Fibroblast of lung (primary cell): ENCODE measurements at regions not wholly inside any gene's neighbourhood (a gene's known extent, or its start where the extent isn't known, plus 50 kb on each side); places are given as distances from the start of the nearest gene placed in this dataset.
"Not testable (repeated sequence)": the region's sequence is repeated elsewhere in the genome, so short reads cannot be mapped to it uniquely, and the experiment has no call there.

Source experiments
- DNase-seq, 2 donors: peaks; one replicate each; pipeline versions ENCODE4 v3.0.0 to v3.0.0-alpha.2; 2010; ENCODE audit warnings: low read depth in 2 of 2
- H2AFZ ChIP-seq: 2 replicates; pipeline ENCODE4 v1.5.1; 2012; ENCODE audit warnings: low read length, control low read depth, inconsistent platforms
- H3K27ac ChIP-seq: 2 replicates; pipeline ENCODE4 v1.5.1; 2011; ENCODE audit warnings: low read length, control low read depth; ENCODE audit not compliant: insufficient read depth
- H3K27me3 ChIP-seq: 2 replicates; pipeline ENCODE4 v1.5.1; 2011; ENCODE audit warnings: mild to moderate bottlenecking, low read length; ENCODE audit not compliant: control insufficient read depth, insufficient read depth
- H3K36me3 ChIP-seq: 2 replicates; pipeline ENCODE4 v1.5.1; 2011; ENCODE audit warnings: low read length; ENCODE audit not compliant: control insufficient read depth, insufficient read depth
- H3K4me1 ChIP-seq: 2 replicates; pipeline ENCODE4 v1.5.1; 2011; ENCODE audit warnings: low read length; ENCODE audit not compliant: control insufficient read depth, insufficient read depth; ENCODE audit errors: extremely low read depth
- H3K4me2 ChIP-seq: 2 replicates; pipeline ENCODE4 v1.5.1; 2011; ENCODE audit warnings: low read length, control low read depth; ENCODE audit not compliant: insufficient read depth; ENCODE audit errors: extremely low read depth
- H3K4me3 ChIP-seq, 4 experiments: fragments of 200-600 bp in 1 of 4; sonication (generic) in 1 of 4; replicated peaks in 1 of 4; 2 replicates each; pipeline ENCODE4 v1.5.1; 2011 to 2016; ENCODE audit warnings: low read length in 4 of 4, low read depth in 3 of 4, mild to moderate bottlenecking in 3 of 4, control low read depth in 2 of 4, inconsistent platforms in 1 of 4, mixed read lengths in 1 of 4; ENCODE audit not compliant: insufficient read depth in 1 of 4; ENCODE audit errors: control extremely low read depth in 1 of 4
- H3K79me2 ChIP-seq: 2 replicates; pipeline ENCODE4 v1.5.1; 2012; ENCODE audit warnings: mild to moderate bottlenecking, low read length, inconsistent platforms; ENCODE audit not compliant: control insufficient read depth, insufficient read depth
- H3K9ac ChIP-seq: 2 replicates; pipeline ENCODE4 v1.5.1; 2011; ENCODE audit warnings: mild to moderate bottlenecking, low read length, control low read depth; ENCODE audit not compliant: insufficient read depth
- H3K9me3 ChIP-seq: 2 replicates; pipeline ENCODE4 v1.5.1; 2012; ENCODE audit warnings: low read depth, low read length; ENCODE audit not compliant: control insufficient read depth, insufficient read depth
- H4K20me1 ChIP-seq: 2 replicates; pipeline ENCODE4 v1.5.1; 2011; ENCODE audit warnings: low read length; ENCODE audit not compliant: control insufficient read depth, insufficient read depth; ENCODE audit errors: extremely low read depth
- EZH2 ChIP-seq: IDR thresholded peaks from 2 replicates; pipeline ENCODE4 v1.5.1; 2012; ENCODE audit warnings: low read length, control low read depth, mild to moderate bottlenecking; ENCODE audit errors: missing control alignments
- TF ChIP-seq, protein P1 (sequence below), 2 donors: IDR thresholded peaks in 1 of 2; conservative IDR thresholded peaks in 1 of 2; 1 replicate in 1 of 2; 2 replicates in 1 of 2; pipeline ENCODE4 v1.5.1; 2011 to 2012; ENCODE audit warnings: low read length in 2 of 2, control low read depth in 1 of 2, inconsistent platforms in 1 of 2, low read depth in 1 of 2, mild to moderate bottlenecking in 1 of 2

GRCh38 chr1:78304761-78305160 lies 186.0 kb upstream of the PTGFR start:
- Histone ChIP-seq H3K27ac (no peak overlapping the region), H4K20me1 (no peaks in the 10 kb centered on the region), H3K79me2 (no peaks in the 10 kb centered on the region), H3K4me2 (no peak overlapping the region), H3K36me3 (no peaks in the 10 kb centered on the region), H3K9ac (no peak overlapping the region), H3K27me3 (no peaks in the 10 kb centered on the region), H3K4me3 (no peak overlapping the region), H3K4me1 (no peaks in the 10 kb centered on the region), H3K9me3 (no peaks in the 10 kb centered on the region), H2AFZ (no peak overlapping the region)
- no peak for TF ChIP-seq EZH2
- TF ChIP-seq, protein P1, sequence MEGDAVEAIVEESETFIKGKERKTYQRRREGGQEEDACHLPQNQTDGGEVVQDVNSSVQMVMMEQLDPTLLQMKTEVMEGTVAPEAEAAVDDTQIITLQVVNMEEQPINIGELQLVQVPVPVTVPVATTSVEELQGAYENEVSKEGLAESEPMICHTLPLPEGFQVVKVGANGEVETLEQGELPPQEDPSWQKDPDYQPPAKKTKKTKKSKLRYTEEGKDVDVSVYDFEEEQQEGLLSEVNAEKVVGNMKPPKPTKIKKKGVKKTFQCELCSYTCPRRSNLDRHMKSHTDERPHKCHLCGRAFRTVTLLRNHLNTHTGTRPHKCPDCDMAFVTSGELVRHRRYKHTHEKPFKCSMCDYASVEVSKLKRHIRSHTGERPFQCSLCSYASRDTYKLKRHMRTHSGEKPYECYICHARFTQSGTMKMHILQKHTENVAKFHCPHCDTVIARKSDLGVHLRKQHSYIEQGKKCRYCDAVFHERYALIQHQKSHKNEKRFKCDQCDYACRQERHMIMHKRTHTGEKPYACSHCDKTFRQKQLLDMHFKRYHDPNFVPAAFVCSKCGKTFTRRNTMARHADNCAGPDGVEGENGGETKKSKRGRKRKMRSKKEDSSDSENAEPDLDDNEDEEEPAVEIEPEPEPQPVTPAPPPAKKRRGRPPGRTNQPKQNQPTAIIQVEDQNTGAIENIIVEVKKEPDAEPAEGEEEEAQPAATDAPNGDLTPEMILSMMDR (conservative IDR thresholded peaks at IDR 0.05 in 1 of 2, IDR thresholded peaks at IDR 0.05 in 1 of 2; ENCODE audit: low read depth in 1 of 2, low read length in 2 of 2): no peak
- DNase-seq: peak in 1 of 2 donors; percentile 74

- not testable (repeated sequence) for H3K9me3 ChIP-seq, H3K79me2 ChIP-seq, H3K27me3 ChIP-seq, H3K9ac ChIP-seq, H3K4me2 ChIP-seq, H3K4me3 ChIP-seq, H3K36me3 ChIP-seq, H3K27ac ChIP-seq, H4K20me1 ChIP-seq, H2AFZ ChIP-seq, DNase-seq, H3K4me1 ChIP-seq
Measured at GRCh38 chr1:78310261-78310660, 180.5 kb upstream of the PTGFR start.

DNA sequence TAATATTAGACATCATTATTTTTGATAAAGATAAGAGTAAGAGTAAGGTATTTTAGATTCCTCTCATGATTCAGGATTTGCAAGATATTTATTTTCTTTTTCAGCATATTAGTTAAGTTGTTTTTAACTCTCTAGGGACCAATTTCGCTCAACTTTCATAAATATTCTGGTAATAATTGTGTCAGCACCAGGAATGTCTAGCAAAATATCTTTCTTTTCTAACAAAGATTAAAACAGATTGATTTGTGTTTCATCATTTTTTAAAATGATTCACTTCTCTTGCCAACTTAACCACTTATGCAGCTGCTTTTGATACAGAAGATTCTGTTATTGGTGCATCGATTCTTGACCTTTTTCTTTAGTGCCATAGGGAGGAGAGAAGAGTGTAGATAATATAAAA lies 172.8 kb upstream of the PTGFR start:
- TF ChIP-seq EZH2: no peak
- Histone ChIP-seq H3K36me3 (no peaks in the 10 kb centered on the region), H3K27me3 (no peaks in the 10 kb centered on the region), H3K79me2 (no peaks in the 10 kb centered on the region), H3K9ac (no peak overlapping the region), H3K4me2 (no peak overlapping the region), H3K27ac (no peak overlapping the region), H2AFZ (no peak overlapping the region), H4K20me1 (no peaks in the 10 kb centered on the region), H3K4me3 (no peak overlapping the region), H3K9me3 (no peaks in the 10 kb centered on the region), H3K4me1 (no peaks in the 10 kb centered on the region)
- DNase-seq: peak in 1 of 2 donors; percentile 29

DNA sequence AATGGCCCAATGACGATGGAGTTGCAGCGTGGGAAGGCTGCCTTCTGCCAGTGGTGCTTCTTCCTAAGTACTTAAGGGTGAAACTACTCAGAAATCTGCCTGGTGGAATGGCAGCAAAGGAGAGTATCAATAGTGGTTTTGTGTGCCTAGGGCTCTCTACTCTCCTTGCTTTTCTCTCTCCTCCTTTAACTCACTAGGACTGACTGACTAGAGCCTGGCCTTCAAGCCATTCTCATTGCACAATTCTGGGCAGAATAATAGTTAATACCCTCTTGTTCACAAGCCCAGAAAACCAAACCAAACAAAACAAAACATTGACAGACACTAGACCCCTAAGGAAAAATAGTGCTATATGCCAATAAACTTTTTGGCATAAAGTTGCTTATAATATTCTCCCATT lies 171.2 kb upstream of the PTGFR start:
- DNase-seq: no peak
- no peaks in the 10 kb centered on the region for H3K27me3 ChIP-seq
- no peaks in the 10 kb centered on the region for H3K36me3 ChIP-seq
- H3K4me1 ChIP-seq: no peaks in the 10 kb centered on the region
- H3K27ac ChIP-seq: no peak overlapping the region
- no peak for TF ChIP-seq EZH2
- TF ChIP-seq, protein P1 (conservative IDR thresholded peaks at IDR 0.05 in 1 of 2, IDR thresholded peaks at IDR 0.05 in 1 of 2; ENCODE audit: low read depth in 1 of 2, low read length in 2 of 2): no peak
- H3K4me2 ChIP-seq: no peak overlapping the region
- H3K79me2 ChIP-seq: no peaks in the 10 kb centered on the region
- no peak overlapping the region for H3K9ac ChIP-seq
- no peaks in the 10 kb centered on the region for H4K20me1 ChIP-seq
- H3K9me3 ChIP-seq: no peaks in the 10 kb centered on the region
- H2AFZ ChIP-seq: no peak overlapping the region
- H3K4me3 ChIP-seq: no peak overlapping the region
